H9 (cell line): ENCODE measurements at regions not wholly inside any gene's neighbourhood (a gene's known extent, or its start where the extent isn't known, plus 50 kb on each side); places are given as distances from the start of the nearest gene placed in this dataset.
A peak's percentile ranks its signal among the peaks of the same experiment; 100 is the strongest.

Experiments used
- DNase-seq: peaks from one replicate; pipeline ENCODE4 v3.0.0-alpha.2; 2017
- H2AFZ ChIP-seq: one replicate; pipeline ENCODE4 v1.6.1; 2013; ENCODE audit warnings: mild to moderate bottlenecking, low read length, control low read depth, moderate library complexity
- H2AK5ac ChIP-seq: 2 replicates; pipeline ENCODE4 v1.6.1; 2013; ENCODE audit warnings: low read length, control low read depth, mixed read lengths; ENCODE audit not compliant: insufficient read length
- H2BK120ac ChIP-seq: one replicate; pipeline ENCODE4 v1.6.1; 2013; ENCODE audit warnings: low read depth, mild to moderate bottlenecking, low read length, control low read depth, inconsistent platforms; ENCODE audit not compliant: poor library complexity, severe bottlenecking
- H2BK12ac ChIP-seq: 2 replicates; pipeline ENCODE4 v1.6.1; 2013; ENCODE audit warnings: low read length, control low read depth, mixed read lengths, low read depth; ENCODE audit not compliant: insufficient read length
- H2BK15ac ChIP-seq: 2 replicates; pipeline ENCODE4 v1.6.1; 2013; ENCODE audit warnings: low read depth, low read length, control low read depth
- H2BK20ac ChIP-seq: one replicate; pipeline ENCODE4 v1.6.1; 2013; ENCODE audit warnings: low read depth, mild to moderate bottlenecking, low read length, control low read depth, inconsistent platforms; ENCODE audit not compliant: poor library complexity, severe bottlenecking
- H2BK5ac ChIP-seq: 2 replicates; pipeline ENCODE4 v1.6.1; 2013; ENCODE audit warnings: low read length, control low read depth, mixed read lengths; ENCODE audit not compliant: insufficient read length
- H3K14ac ChIP-seq: 2 replicates; pipeline ENCODE4 v1.6.1; 2013; ENCODE audit warnings: low read length, control low read depth; ENCODE audit not compliant: insufficient read depth
- H3K18ac ChIP-seq: 2 replicates; pipeline ENCODE4 v1.6.1; 2013; ENCODE audit warnings: low read depth, mild to moderate bottlenecking, mixed read lengths, low read length, control low read depth; ENCODE audit not compliant: insufficient read length
- H3K23ac ChIP-seq: 2 replicates; pipeline ENCODE4 v1.6.1; 2013; ENCODE audit warnings: low read length, control low read depth, mixed read lengths, low read depth; ENCODE audit not compliant: insufficient read length
- H3K23me2 ChIP-seq: 2 replicates; pipeline ENCODE4 v1.6.1; 2013; ENCODE audit warnings: low read depth, mild to moderate bottlenecking, mixed read lengths, low read length, control low read depth; ENCODE audit not compliant: insufficient read length, poor library complexity, severe bottlenecking
- H3K27ac ChIP-seq: 2 replicates; pipeline ENCODE4 v1.5.1; 2013; ENCODE audit warnings: low read length, control low read depth, mixed read lengths, low read depth; ENCODE audit not compliant: insufficient read length
- H3K27me3 ChIP-seq: 2 replicates; pipeline ENCODE4 v1.6.1; 2013; ENCODE audit warnings: low read length, control low read depth, inconsistent platforms; ENCODE audit not compliant: insufficient read depth
- H3K4ac ChIP-seq: 2 replicates; pipeline ENCODE4 v1.6.1; 2013; ENCODE audit warnings: low read depth, mild to moderate bottlenecking, control low read depth, inconsistent platforms, low read length, moderate library complexity
- H3K4me1 ChIP-seq: 2 replicates; pipeline ENCODE4 v1.6.1; 2013; ENCODE audit warnings: low read length, control low read depth, inconsistent platforms; ENCODE audit not compliant: insufficient read depth
- H3K4me2 ChIP-seq: 2 replicates; pipeline ENCODE4 v1.6.1; 2013; ENCODE audit warnings: low read length, control low read depth, mixed read lengths; ENCODE audit not compliant: insufficient read length, insufficient read depth
- H3K56ac ChIP-seq: 2 replicates; pipeline ENCODE4 v1.6.1; 2013; ENCODE audit warnings: low read depth, mild to moderate bottlenecking, mixed read lengths, low read length, control low read depth; ENCODE audit not compliant: insufficient read length
- H3K79me1 ChIP-seq: 2 replicates; pipeline ENCODE4 v1.6.1; 2013; ENCODE audit warnings: low read depth, mild to moderate bottlenecking, moderate library complexity, low read length, control low read depth, inconsistent platforms; ENCODE audit not compliant: insufficient read depth, poor library complexity, severe bottlenecking
- H3K79me2 ChIP-seq: 2 replicates; pipeline ENCODE4 v1.6.1; 2013; ENCODE audit warnings: low read length, control low read depth, inconsistent platforms; ENCODE audit not compliant: insufficient read depth
- H3K9ac ChIP-seq: 2 replicates; pipeline ENCODE4 v1.6.1; 2013; ENCODE audit warnings: low read length, control low read depth, mixed read lengths; ENCODE audit not compliant: insufficient read length; ENCODE audit errors: extremely low read depth
- H3K9me3 ChIP-seq: one replicate; pipeline ENCODE4 v1.6.1; 2013; ENCODE audit warnings: low read depth, low read length, inconsistent platforms; ENCODE audit not compliant: control insufficient read depth
- H3T11ph ChIP-seq: one replicate; pipeline ENCODE4 v1.6.1; 2013; ENCODE audit warnings: mild to moderate bottlenecking, low read length, control low read depth, inconsistent platforms
- H4K20me1 ChIP-seq: one replicate; pipeline ENCODE4 v1.6.1; 2013; ENCODE audit not compliant: control insufficient read depth, insufficient read length, insufficient read depth
- H4K5ac ChIP-seq: 2 replicates; pipeline ENCODE4 v1.6.1; 2013; ENCODE audit warnings: low read depth, mild to moderate bottlenecking, mixed read lengths, low read length, control low read depth; ENCODE audit not compliant: insufficient read length
- H4K8ac ChIP-seq: replicated peaks from 2 replicates; pipeline ENCODE4 v1.6.1; 2013; ENCODE audit warnings: low read length, control low read depth, mixed read lengths, low read depth; ENCODE audit not compliant: insufficient read length
- H4K91ac ChIP-seq: 2 replicates; pipeline ENCODE4 v1.6.1; 2013; ENCODE audit warnings: low read depth, mild to moderate bottlenecking, moderate library complexity, mixed read lengths, low read length, control low read depth; ENCODE audit not compliant: insufficient read length
- H3K27ac Mint-ChIP-seq, 3 experiments: 2 replicates in 2 of 3; 3 replicates in 1 of 3; pipeline ENCODE4 v1.8.0; 2020 to 2021; ENCODE audit warnings: mixed read lengths in 3 of 3, mild to moderate bottlenecking in 1 of 3, moderate library complexity in 1 of 3
- H3K27me3 Mint-ChIP-seq: 2 replicates; pipeline ENCODE4 v1.8.0; 2021; ENCODE audit warnings: low read depth, mild to moderate bottlenecking, moderate library complexity, mixed read lengths
- H3K36me3 Mint-ChIP-seq, 3 experiments: 2 replicates in 2 of 3; 3 replicates in 1 of 3; pipeline ENCODE4 v1.8.0; 2020 to 2021; ENCODE audit warnings: low read depth in 3 of 3, mixed read lengths in 3 of 3; ENCODE audit not compliant: insufficient read depth in 1 of 3
- H3K4me1 Mint-ChIP-seq, 2 experiments: 2 replicates each; pipeline ENCODE4 v1.8.0; 2020; ENCODE audit warnings: mixed read lengths in 2 of 2
- H3K4me3 Mint-ChIP-seq, 2 experiments: 2 replicates in 1 of 2; 3 replicates in 1 of 2; pipeline ENCODE4 v1.8.0; 2020 to 2021; ENCODE audit warnings: mild to moderate bottlenecking in 2 of 2, mixed read lengths in 2 of 2, moderate library complexity in 1 of 2
- H3K9me3 Mint-ChIP-seq, 2 experiments: 2 replicates in 1 of 2; 3 replicates in 1 of 2; pipeline ENCODE4 v1.8.0; 2020; ENCODE audit warnings: mild to moderate bottlenecking in 2 of 2, mixed read lengths in 2 of 2, moderate library complexity in 1 of 2
- WGBS: extraction: QIAGEN DNeasy Blood & Tissue Kit; methylation state at CpG from one replicate; pipeline ENCODE4 v1.1.7; 2013; ENCODE audit warnings: missing lambda C conversion rate, low lambda C conversion rate, mixed read lengths; ENCODE audit not compliant: insufficient read length; ENCODE audit errors: extremely low coverage; 5-methylcytosine and 5-hydroxymethylcytosine counted together
- TF ChIP-seq, protein P1 (sequence below): fragments of 200-600 bp; sonication (generic); conservative IDR thresholded peaks from 3 replicates; pipeline ENCODE4 v1.8.0; 2021; ENCODE audit warnings: antibody characterized with exemption, mild to moderate bottlenecking

DNA sequence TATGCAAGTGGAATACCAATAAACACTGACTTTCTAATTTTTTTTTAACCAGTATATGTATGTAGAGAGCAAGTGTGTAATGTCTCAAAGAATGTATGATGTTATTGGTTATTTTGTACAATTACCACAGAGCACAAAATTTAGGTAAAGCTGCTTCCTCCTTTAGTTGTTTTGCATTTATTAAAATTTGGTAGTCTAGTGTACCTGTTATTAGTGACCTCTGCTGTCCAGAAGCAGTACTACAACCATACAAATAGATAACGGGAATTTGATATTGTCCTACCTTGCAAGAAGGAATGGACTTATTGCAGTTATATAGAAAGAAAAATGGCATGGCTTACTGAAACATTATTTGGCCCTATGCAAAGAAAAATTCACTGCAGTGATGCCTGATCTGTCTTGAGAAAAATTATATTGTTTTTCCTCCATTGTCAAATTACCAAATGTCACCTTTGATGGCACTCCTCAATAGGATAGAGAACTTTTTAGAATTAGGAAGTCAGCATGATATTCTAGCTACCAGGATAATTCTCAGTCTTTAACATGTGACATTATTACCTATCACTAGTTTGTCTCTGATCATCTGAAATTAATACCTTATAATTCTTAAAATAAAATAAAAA, 153.9 kb upstream of the RMST start:
- no peaks in the 10 kb centered on the region for H3K23me2 ChIP-seq
- H3K27me3 Mint-ChIP-seq: peaks cover 24% of the 10 kb centered on the region
- no peak overlapping the region for H3K9ac ChIP-seq
- peaks cover 6% of the 10 kb centered on the region; the same call in 1 of the 2 replicates for H3K4me1 ChIP-seq
- H2BK120ac ChIP-seq: no peak overlapping the region
- H3K18ac ChIP-seq: no peak overlapping the region
- TF ChIP-seq, protein P1, sequence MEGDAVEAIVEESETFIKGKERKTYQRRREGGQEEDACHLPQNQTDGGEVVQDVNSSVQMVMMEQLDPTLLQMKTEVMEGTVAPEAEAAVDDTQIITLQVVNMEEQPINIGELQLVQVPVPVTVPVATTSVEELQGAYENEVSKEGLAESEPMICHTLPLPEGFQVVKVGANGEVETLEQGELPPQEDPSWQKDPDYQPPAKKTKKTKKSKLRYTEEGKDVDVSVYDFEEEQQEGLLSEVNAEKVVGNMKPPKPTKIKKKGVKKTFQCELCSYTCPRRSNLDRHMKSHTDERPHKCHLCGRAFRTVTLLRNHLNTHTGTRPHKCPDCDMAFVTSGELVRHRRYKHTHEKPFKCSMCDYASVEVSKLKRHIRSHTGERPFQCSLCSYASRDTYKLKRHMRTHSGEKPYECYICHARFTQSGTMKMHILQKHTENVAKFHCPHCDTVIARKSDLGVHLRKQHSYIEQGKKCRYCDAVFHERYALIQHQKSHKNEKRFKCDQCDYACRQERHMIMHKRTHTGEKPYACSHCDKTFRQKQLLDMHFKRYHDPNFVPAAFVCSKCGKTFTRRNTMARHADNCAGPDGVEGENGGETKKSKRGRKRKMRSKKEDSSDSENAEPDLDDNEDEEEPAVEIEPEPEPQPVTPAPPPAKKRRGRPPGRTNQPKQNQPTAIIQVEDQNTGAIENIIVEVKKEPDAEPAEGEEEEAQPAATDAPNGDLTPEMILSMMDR: peak; percentile 80
- no peak overlapping the region for H3K23ac ChIP-seq
- H3K79me1 ChIP-seq: no peaks in the 10 kb centered on the region
- H3K36me3 Mint-ChIP-seq: peaks cover 0 to 4% (median 0%) of the 10 kb centered on the region in 3 experiments; a peak in 1 of 7 replicates
- H4K5ac ChIP-seq: no peak overlapping the region
- no peak overlapping the region for H4K8ac ChIP-seq
- no peak overlapping the region for H3K4me3 Mint-ChIP-seq
- WGBS: no CpG with 5 or more reads among the region's 1 CpG
- no peak for DNase-seq
- H3K27ac ChIP-seq: no peak overlapping the region
- H3K27me3 ChIP-seq: no peaks in the 10 kb centered on the region; the same call in 1 of the 2 replicates
- H3K4ac ChIP-seq: no peak overlapping the region
- H3T11ph ChIP-seq: no peak overlapping the region
- H4K91ac ChIP-seq: no peak overlapping the region
- no peak overlapping the region for H3K27ac Mint-ChIP-seq
- no peak overlapping the region for H2BK12ac ChIP-seq
- H4K20me1 ChIP-seq: no peaks in the 10 kb centered on the region
- H3K79me2 ChIP-seq: no peaks in the 10 kb centered on the region
- no peak overlapping the region for H2AFZ ChIP-seq
- no peak overlapping the region for H2BK5ac ChIP-seq
- H3K9me3 Mint-ChIP-seq: peaks cover 2 to 5% of the 10 kb centered on the region in 2 experiments; a peak in 3 of 5 replicates
- H3K4me2 ChIP-seq: no peak overlapping the region
- no peak overlapping the region for H3K14ac ChIP-seq
- H2BK20ac ChIP-seq: no peak overlapping the region
- H3K9me3 ChIP-seq: no peaks in the 10 kb centered on the region
- no peak overlapping the region for H3K56ac ChIP-seq
- H3K4me1 Mint-ChIP-seq: peaks cover 29 to 32% of the 10 kb centered on the region in 2 experiments
- H2BK15ac ChIP-seq: no peak overlapping the region
- no peak overlapping the region for H2AK5ac ChIP-seq
